Body of pancreas (tissue), 4 donors: ENCODE measurements at regions not wholly inside any gene's neighbourhood (a gene's known extent, or its start where the extent isn't known, plus 50 kb on each side); places are given as distances from the start of the nearest gene placed in this dataset.

ENCODE experiments used
- ATAC-seq: fragments of 150-250 bp; one replicate; pipeline ENCODE4 v1.9.1; 2016
- DNase-seq, 4 donors: peaks; one replicate each; pipeline ENCODE4 v3.0.0-alpha.2; 2019
- H3K27ac ChIP-seq, 4 donors: fragments of 200-600 bp; sonication (generic); 1 replicate in 3 of 4; 2 replicates in 1 of 4; pipeline versions ENCODE4 v1.5.1 to v1.6.1; 2016 to 2019; ENCODE audit warnings: mild to moderate bottlenecking in 1 of 4, mixed read lengths in 1 of 4, moderate library complexity in 1 of 4
- H3K27me3 ChIP-seq, 2 donors: fragments of 200-600 bp; sonication (generic); one replicate each; pipeline ENCODE4 v1.6.0; 2016; ENCODE audit warnings: mild to moderate bottlenecking in 1 of 2
- H3K36me3 ChIP-seq, 2 donors: fragments of 200-600 bp; sonication (generic); replicated peaks in 1 of 2; 2 replicates each; pipeline ENCODE4 v1.5.1; 2016; ENCODE audit warnings: low read depth in 2 of 2; ENCODE audit not compliant: insufficient read depth in 1 of 2
- H3K4me1 ChIP-seq: fragments of 200-600 bp; sonication (generic); one replicate; pipeline ENCODE4 v1.6.0; 2016
- H3K4me3 ChIP-seq, 2 donors: fragments of 200-600 bp; sonication (generic); 1 replicate in 1 of 2; 2 replicates in 1 of 2; pipeline ENCODE4 v1.5.1; 2016 to 2019
- H3K9me3 ChIP-seq, 3 donors: fragments of 200-600 bp; sonication (generic); 1 replicate in 2 of 3; 2 replicates in 1 of 3; pipeline ENCODE4 v1.5.1; 2016
- CTCF ChIP-seq, 7 experiments: fragments of 450-650 bp in 4 of 7; fragments of 200-600 bp in 3 of 7; sonication (generic) in 3 of 7; IDR thresholded peaks; one replicate each; pipeline ENCODE4 v1.5.1; 2016 to 2019; ENCODE audit warnings: antibody characterized with exemption in 7 of 7
- POLR2A ChIP-seq, 3 donors: fragments of 450-650 bp; IDR thresholded peaks; one replicate each; pipeline ENCODE4 v1.6.1; 2016; ENCODE audit warnings: antibody characterized with exemption in 3 of 3, mild to moderate bottlenecking in 2 of 3
- WGBS, 2 donors: methylation state at CpG; one replicate each; pipeline ENCODE4 v1.1.5; 2017; 5-methylcytosine and 5-hydroxymethylcytosine counted together
- intact Hi-C: fragments of 100-400 bp; cut with DNase I; formaldehyde crosslinking; loops from one replicate; pipeline ENCODE4 v1.15.1; 2023

- Histone ChIP-seq H3K36me3 (no peaks in the 10 kb centered on the region), H3K27me3 (no peaks in the 10 kb centered on the region), H3K4me3 (no peak overlapping the region), H3K4me1 (no peaks in the 10 kb centered on the region), H3K27ac (no peak overlapping the region), H3K9me3 (no peaks in the 10 kb centered on the region)
- ATAC-seq (no peak), DNase-seq (no peak)
- intact Hi-C loops: no loop called here
- WGBS, 2 donors: 20 to 27% methylated on average over 4 of the region's 4 CpGs
- no peak for TF ChIP-seq CTCF (IDR thresholded peaks at IDR 0.05)
- no peak for TF ChIP-seq POLR2A (IDR thresholded peaks at IDR 0.05)
Observed at GRCh38 chr2:21280793-21281192, 157.0 kb downstream of the TDRD15 start.

- no peak for DNase-seq
- no peaks in the 10 kb centered on the region for H3K4me1 ChIP-seq
- H3K9me3 ChIP-seq: no peaks in the 10 kb centered on the region
- H3K27ac ChIP-seq: no peak overlapping the region
- H3K36me3 ChIP-seq: no peaks in the 10 kb centered on the region
- TF ChIP-seq CTCF (IDR thresholded peaks at IDR 0.05) (no peak), POLR2A (IDR thresholded peaks at IDR 0.05) (no peak)
- no peak overlapping the region for H3K4me3 ChIP-seq
- intact Hi-C loops: no loop called here
- ATAC-seq: no peak
- no peaks in the 10 kb centered on the region for H3K27me3 ChIP-seq
Observed at GRCh38 chr2:21281384-21281783, 157.6 kb downstream of the TDRD15 start.

GRCh38 chr2:21281791-21282514 lies 158.2 kb downstream of the TDRD15 start:
- H3K27me3 ChIP-seq: no peaks in the 10 kb centered on the region
- no peak for ATAC-seq
- no peak for TF ChIP-seq POLR2A (IDR thresholded peaks at IDR 0.05)
- TF ChIP-seq CTCF (IDR thresholded peaks at IDR 0.05): no peak
- no peak overlapping the region for H3K4me3 ChIP-seq
- no peaks in the 10 kb centered on the region for H3K4me1 ChIP-seq
- H3K36me3 ChIP-seq: no peaks in the 10 kb centered on the region
- intact Hi-C loops: no loop called here
- H3K9me3 ChIP-seq: no peaks in the 10 kb centered on the region
- DNase-seq: no peak
- H3K27ac ChIP-seq: no peak overlapping the region
- 35 to 40% methylated on average over 8 of the region's 8 CpGs for WGBS, 2 donors

- Histone ChIP-seq H3K36me3 (no peaks in the 10 kb centered on the region), H3K9me3 (no peaks in the 10 kb centered on the region), H3K27me3 (no peaks in the 10 kb centered on the region), H3K27ac (no peak overlapping the region), H3K4me1 (no peaks in the 10 kb centered on the region), H3K4me3 (no peak overlapping the region)
- TF ChIP-seq CTCF (IDR thresholded peaks at IDR 0.05) (no peak), POLR2A (IDR thresholded peaks at IDR 0.05) (no peak)
- ATAC-seq (no peak), DNase-seq (no peak)
- intact Hi-C loops: no loop called here
- 60 to 74% methylated on average over 2 of the region's 2 CpGs for WGBS, 2 donors
Observed at GRCh38 chr2:21282515-21282898, 158.7 kb downstream of the TDRD15 start.

GRCh38 chr2:21288299-21288698 lies 164.5 kb downstream of the TDRD15 start:
- TF ChIP-seq CTCF (IDR thresholded peaks at IDR 0.05) (no peak), POLR2A (IDR thresholded peaks at IDR 0.05) (no peak)
- DNase-seq (no peak), ATAC-seq (no peak)
- no peak overlapping the region for H3K27ac ChIP-seq
- no peaks in the 10 kb centered on the region for H3K4me1 ChIP-seq
- H3K36me3 ChIP-seq: no peaks in the 10 kb centered on the region
- H3K9me3 ChIP-seq: no peaks in the 10 kb centered on the region
- 45 to 53% methylated on average over 2 of the region's 2 CpGs for WGBS, 2 donors
- no peak overlapping the region for H3K4me3 ChIP-seq
- intact Hi-C loops: no loop called here
- no peaks in the 10 kb centered on the region for H3K27me3 ChIP-seq
